Parathyroid adenoma (tissue), 2 donors: ENCODE measurements at regions not wholly inside any gene's neighbourhood (a gene's known extent, or its start where the extent isn't known, plus 50 kb on each side); places are given as distances from the start of the nearest gene placed in this dataset.

Experiments
- H2AFZ ChIP-seq: fragments of 300-600 bp; sonication (generic); one replicate; pipeline ENCODE4 v1.7.0; 2017; ENCODE audit warnings: antibody characterized with exemption, mild to moderate bottlenecking
- H3K27ac ChIP-seq: fragments of 300-600 bp; sonication (generic); one replicate; pipeline ENCODE4 v1.7.0; 2017
- H3K27me3 ChIP-seq: fragments of 300-600 bp; sonication (generic); one replicate; pipeline ENCODE4 v1.7.0; 2017; ENCODE audit warnings: low read length; ENCODE audit not compliant: control insufficient read depth, insufficient read depth
- H3K36me3 ChIP-seq: fragments of 300-600 bp; sonication (generic); one replicate; pipeline ENCODE4 v1.7.0; 2017; ENCODE audit warnings: low read length; ENCODE audit not compliant: control insufficient read depth, insufficient read depth
- H3K4me1 ChIP-seq: fragments of 300-600 bp; sonication (generic); one replicate; pipeline ENCODE4 v1.7.0; 2017; ENCODE audit warnings: control low read depth
- H3K4me2 ChIP-seq: fragments of 300-600 bp; sonication (generic); one replicate; pipeline ENCODE4 v1.7.0; 2017; ENCODE audit warnings: low read length
- H3K4me3 ChIP-seq: fragments of 300-600 bp; sonication (generic); one replicate; pipeline ENCODE4 v1.7.0; 2017; ENCODE audit warnings: low read depth, low read length
- H3K79me2 ChIP-seq: fragments of 300-600 bp; sonication (generic); one replicate; pipeline ENCODE4 v1.7.0; 2017; ENCODE audit warnings: control low read depth
- H3K9ac ChIP-seq: fragments of 300-600 bp; sonication (generic); one replicate; pipeline ENCODE4 v1.7.0; 2017; ENCODE audit warnings: mild to moderate bottlenecking
- H3K9me3 ChIP-seq: fragments of 300-600 bp; sonication (generic); one replicate; pipeline ENCODE4 v1.7.0; 2017; ENCODE audit warnings: low read length; ENCODE audit not compliant: control insufficient read depth
- CTCF ChIP-seq: fragments of 300-600 bp; sonication (generic); IDR thresholded peaks from one replicate; pipeline ENCODE4 v1.7.0; 2017; ENCODE audit warnings: antibody characterized with exemption, mild to moderate bottlenecking
- donor health status: primary hyperparathyroidism.

- Histone ChIP-seq H3K79me2 (no peaks in the 10 kb centered on the region), H3K27ac (no peak overlapping the region), H3K4me3 (no peak overlapping the region), H3K27me3 (no peaks in the 10 kb centered on the region), H3K36me3 (no peaks in the 10 kb centered on the region), H3K4me1 (peaks cover 7% of the 10 kb centered on the region), H3K9ac (no peak overlapping the region), H2AFZ (no peak overlapping the region), H3K4me2 (no peak overlapping the region), H3K9me3 (no peaks in the 10 kb centered on the region)
- TF ChIP-seq CTCF = no peak
Measured at GRCh38 chr12:46682148-46682547, 143.6 kb downstream of the SLC38A4 start.

- no peak for TF ChIP-seq CTCF
- no peaks in the 10 kb centered on the region for H3K79me2 ChIP-seq
Measured at GRCh38 chr12:46680506-46680905, 145.3 kb downstream of the SLC38A4 start.

GRCh38 chr12:46679754-46680153, 146.0 kb downstream of the SLC38A4 start:
- H3K4me3 ChIP-seq = no peak overlapping the region
- no peak overlapping the region for H2AFZ ChIP-seq
- H3K4me1 ChIP-seq = peaks cover 7% of the 10 kb centered on the region
- no peak overlapping the region for H3K27ac ChIP-seq
- H3K36me3 ChIP-seq = no peaks in the 10 kb centered on the region
- H3K9ac ChIP-seq = no peak overlapping the region
- no peaks in the 10 kb centered on the region for H3K27me3 ChIP-seq
- TF ChIP-seq CTCF = no peak
- no peaks in the 10 kb centered on the region for H3K79me2 ChIP-seq
- no peaks in the 10 kb centered on the region for H3K9me3 ChIP-seq
- no peak overlapping the region for H3K4me2 ChIP-seq

More at GRCh38 chr12:46680506-46680905, 145.3 kb downstream of the SLC38A4 start:
- peaks cover 7% of the 10 kb centered on the region for H3K4me1 ChIP-seq
- H3K9ac ChIP-seq = no peak overlapping the region
- H3K27ac ChIP-seq = no peak overlapping the region
- no peaks in the 10 kb centered on the region for H3K9me3 ChIP-seq
- no peak overlapping the region for H3K4me3 ChIP-seq
- no peaks in the 10 kb centered on the region for H3K36me3 ChIP-seq
- H2AFZ ChIP-seq = no peak overlapping the region
- H3K27me3 ChIP-seq = no peaks in the 10 kb centered on the region
- H3K4me2 ChIP-seq = no peak overlapping the region

- no peak overlapping the region for H2AFZ ChIP-seq
- H3K79me2 ChIP-seq = no peaks in the 10 kb centered on the region
- H3K9me3 ChIP-seq = no peaks in the 10 kb centered on the region
- no peaks in the 10 kb centered on the region for H3K27me3 ChIP-seq
- no peak overlapping the region for H3K4me3 ChIP-seq
- no peak for TF ChIP-seq CTCF
- no peak overlapping the region for H3K4me2 ChIP-seq
- no peak overlapping the region for H3K27ac ChIP-seq
- no peaks in the 10 kb centered on the region for H3K36me3 ChIP-seq
- H3K9ac ChIP-seq = no peak overlapping the region
- peaks cover 7% of the 10 kb centered on the region for H3K4me1 ChIP-seq
Measured at GRCh38 chr12:46678426-46678825, 147.4 kb downstream of the SLC38A4 start.

GRCh38 chr12:46677749-46678148, 148.0 kb downstream of the SLC38A4 start:
- TF ChIP-seq CTCF = no peak
- Histone ChIP-seq H3K4me1 (peaks cover 1% of the 10 kb centered on the region), H3K36me3 (no peaks in the 10 kb centered on the region), H3K79me2 (no peaks in the 10 kb centered on the region), H3K9ac (no peak overlapping the region), H3K27me3 (no peaks in the 10 kb centered on the region), H3K27ac (no peak overlapping the region), H2AFZ (no peak overlapping the region), H3K4me2 (no peak overlapping the region), H3K9me3 (no peaks in the 10 kb centered on the region), H3K4me3 (no peak overlapping the region)
